Mucosa of descending colon (tissue), 3 donors: ENCODE measurements at regions not wholly inside any gene's neighbourhood (a gene's known extent, or its start where the extent isn't known, plus 50 kb on each side); places are given as distances from the start of the nearest gene placed in this dataset.

ENCODE experiments used
- ATAC-seq: fragments of 200-7000 bp; cut with Tn5 transposase; one replicate; pipeline ENCODE4 v1.9.1; 2020; ENCODE audit warnings: mild to moderate bottlenecking, moderate library complexity
- DNase-seq, 3 donors: peaks; one replicate each; pipeline ENCODE4 v3.0.0-alpha.2; 2020
- H3K36me3 ChIP-seq: fragments of 200-600 bp; one replicate; pipeline ENCODE4 v1.8.0; 2021; ENCODE audit warnings: low read depth, mild to moderate bottlenecking
- H3K4me1 ChIP-seq: fragments of 200-600 bp; one replicate; pipeline ENCODE4 v1.8.0; 2021; ENCODE audit warnings: low read depth, mild to moderate bottlenecking
- H3K4me3 ChIP-seq: fragments of 200-600 bp; one replicate; pipeline ENCODE4 v1.8.0; 2021; ENCODE audit warnings: mild to moderate bottlenecking
- H3K9me3 ChIP-seq: fragments of 200-600 bp; one replicate; pipeline ENCODE4 v1.8.0; 2021; ENCODE audit warnings: mild to moderate bottlenecking
- intact Hi-C, 2 donors: fragments of 100-400 bp; cut with DNase I in 1 of 2; cut with micrococcal nuclease in 1 of 2; formaldehyde crosslinking; loops; one replicate each; pipeline versions ENCODE4 v1.11.0 to v1.11.1; 2022; cut with DNase I, micrococcal nuclease
- TF ChIP-seq, protein P1 (sequence below): fragments of 200-600 bp; IDR thresholded peaks from one replicate; pipeline ENCODE4 v1.8.0; 2022; ENCODE audit warnings: antibody characterized with exemption, mild to moderate bottlenecking
- donor health status: DM: no; HTN: no; CAD: no; lungs with moderate emphysema.
- donor health status: DM: no; HTN: no; CAD: no.
- donor health status: DM: no; HTN: yes; CAD: no.

DNA sequence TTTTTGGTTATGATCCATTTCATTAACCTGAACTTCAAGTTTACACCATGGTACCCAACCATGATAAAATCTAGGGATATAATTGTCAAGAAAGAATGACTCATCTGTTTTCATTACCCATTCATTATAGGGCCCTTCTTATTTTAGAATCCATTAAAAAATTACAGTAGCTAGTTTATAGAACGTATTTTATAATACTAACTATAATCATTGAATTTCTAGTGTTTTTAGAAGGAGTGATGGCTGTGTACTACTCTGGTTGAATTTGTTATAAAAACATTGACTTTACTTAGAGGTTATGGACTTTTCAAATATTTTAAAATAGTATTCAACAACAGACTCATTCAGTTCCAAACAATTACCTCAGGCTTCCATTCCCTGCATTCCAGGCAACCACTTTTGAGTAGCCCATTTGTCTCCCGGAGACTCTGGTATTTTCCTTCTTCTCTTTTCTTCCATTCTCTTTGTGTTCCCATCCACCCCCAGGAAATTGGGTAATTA lies 71.9 kb upstream of the KLF12 start:
- TF ChIP-seq, protein P1, sequence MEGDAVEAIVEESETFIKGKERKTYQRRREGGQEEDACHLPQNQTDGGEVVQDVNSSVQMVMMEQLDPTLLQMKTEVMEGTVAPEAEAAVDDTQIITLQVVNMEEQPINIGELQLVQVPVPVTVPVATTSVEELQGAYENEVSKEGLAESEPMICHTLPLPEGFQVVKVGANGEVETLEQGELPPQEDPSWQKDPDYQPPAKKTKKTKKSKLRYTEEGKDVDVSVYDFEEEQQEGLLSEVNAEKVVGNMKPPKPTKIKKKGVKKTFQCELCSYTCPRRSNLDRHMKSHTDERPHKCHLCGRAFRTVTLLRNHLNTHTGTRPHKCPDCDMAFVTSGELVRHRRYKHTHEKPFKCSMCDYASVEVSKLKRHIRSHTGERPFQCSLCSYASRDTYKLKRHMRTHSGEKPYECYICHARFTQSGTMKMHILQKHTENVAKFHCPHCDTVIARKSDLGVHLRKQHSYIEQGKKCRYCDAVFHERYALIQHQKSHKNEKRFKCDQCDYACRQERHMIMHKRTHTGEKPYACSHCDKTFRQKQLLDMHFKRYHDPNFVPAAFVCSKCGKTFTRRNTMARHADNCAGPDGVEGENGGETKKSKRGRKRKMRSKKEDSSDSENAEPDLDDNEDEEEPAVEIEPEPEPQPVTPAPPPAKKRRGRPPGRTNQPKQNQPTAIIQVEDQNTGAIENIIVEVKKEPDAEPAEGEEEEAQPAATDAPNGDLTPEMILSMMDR: no peak
- Histone ChIP-seq H3K4me1 (no peaks in the 10 kb centered on the region), H3K4me3 (no peak overlapping the region), H3K9me3 (no peaks in the 10 kb centered on the region), H3K36me3 (no peaks in the 10 kb centered on the region)
- intact Hi-C loops: no loop called here
- DNase-seq (no peak), ATAC-seq (no peak)

DNA sequence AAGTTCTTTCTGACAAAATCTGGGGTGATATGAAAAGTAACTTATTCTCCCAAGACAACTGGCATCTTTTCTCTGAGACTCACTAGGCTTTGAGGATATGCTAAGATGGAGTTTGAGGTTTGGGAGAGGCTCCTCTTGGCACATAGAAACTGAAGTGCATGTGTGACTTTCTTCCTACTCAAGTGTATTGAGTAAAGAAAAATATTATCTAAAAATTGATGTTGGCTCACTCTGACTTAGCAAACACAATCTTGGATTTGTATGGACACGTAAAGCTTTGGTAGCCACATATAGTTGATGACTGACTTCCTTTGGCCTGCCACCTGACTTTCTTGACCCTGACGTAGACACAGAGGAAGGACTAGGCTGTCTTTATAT lies 71.1 kb upstream of the KLF12 start:
- no peaks in the 10 kb centered on the region for H3K9me3 ChIP-seq
- H3K4me3 ChIP-seq: no peak overlapping the region
- DNase-seq (no peak), ATAC-seq (no peak)
- no peaks in the 10 kb centered on the region for H3K36me3 ChIP-seq
- TF ChIP-seq, protein P1: no peak
- H3K4me1 ChIP-seq: no peaks in the 10 kb centered on the region
- intact Hi-C loops: no loop called here

DNA sequence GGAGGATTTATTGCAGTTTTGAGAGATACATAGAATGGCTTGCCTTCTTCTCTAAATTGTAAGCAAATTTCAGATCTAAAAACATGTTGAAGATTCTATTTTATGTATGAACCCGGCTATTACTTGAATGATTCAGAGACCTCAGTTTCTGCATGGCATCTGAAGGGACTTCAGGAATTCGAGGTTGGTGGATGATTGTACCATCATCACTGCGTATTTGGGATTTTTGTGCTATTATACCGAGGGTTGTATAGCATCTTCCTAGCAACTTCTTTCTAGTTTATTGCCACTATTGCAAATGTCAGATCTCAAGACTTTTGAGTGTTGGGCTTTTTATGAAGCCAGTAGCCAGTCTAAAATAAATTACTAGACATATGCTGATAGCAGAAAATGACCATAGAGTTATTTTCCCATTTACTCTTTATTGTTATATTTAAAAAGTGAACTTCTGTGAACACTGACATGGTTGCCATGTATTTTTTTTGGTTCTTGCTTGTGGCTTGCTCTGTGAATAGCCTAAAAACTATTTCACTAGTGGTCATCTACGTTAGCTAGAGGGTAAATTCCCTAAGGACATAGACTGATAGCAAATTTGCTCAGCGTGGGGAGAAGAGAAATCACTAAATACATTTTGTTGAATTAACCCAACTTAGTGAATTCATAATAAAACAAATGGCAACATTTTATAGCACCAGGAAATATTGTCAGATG lies 70.6 kb upstream of the KLF12 start:
- intact Hi-C loops: no loop called here
- TF ChIP-seq, protein P1: no peak
- H3K36me3 ChIP-seq: no peaks in the 10 kb centered on the region

DNA sequence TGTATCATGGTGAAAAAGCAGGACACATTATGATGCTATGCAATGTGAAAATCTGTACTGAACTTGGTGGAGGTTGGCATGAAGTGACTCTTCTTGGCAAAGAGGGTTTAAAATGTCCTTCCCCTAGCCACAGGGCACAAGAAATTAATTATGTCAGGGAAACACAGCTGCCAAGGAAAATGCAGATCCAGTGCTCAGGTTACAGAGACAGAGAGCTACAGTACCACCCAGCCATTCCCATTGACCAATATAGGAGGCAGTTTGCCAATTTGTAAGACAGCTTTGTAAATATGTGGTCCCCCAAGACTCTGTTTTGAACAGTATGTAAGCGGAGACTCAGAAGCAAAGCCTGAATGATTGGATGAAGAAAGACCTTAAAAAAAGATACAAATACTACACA lies 69.4 kb upstream of the KLF12 start:
- TF ChIP-seq, protein P1: no peak
- intact Hi-C loops: no loop called here
- H3K9me3 ChIP-seq: no peaks in the 10 kb centered on the region
- DNase-seq (no peak), ATAC-seq (no peak)
- H3K36me3 ChIP-seq: no peaks in the 10 kb centered on the region
- H3K4me1 ChIP-seq: no peaks in the 10 kb centered on the region
- H3K4me3 ChIP-seq: no peak overlapping the region

More for the DNA sequence above, 70.6 kb upstream of the KLF12 start:
- no peak for DNase-seq
- ATAC-seq: no peak
- no peak overlapping the region for H3K4me3 ChIP-seq
- H3K4me1 ChIP-seq: no peaks in the 10 kb centered on the region
- H3K9me3 ChIP-seq: no peaks in the 10 kb centered on the region

DNA sequence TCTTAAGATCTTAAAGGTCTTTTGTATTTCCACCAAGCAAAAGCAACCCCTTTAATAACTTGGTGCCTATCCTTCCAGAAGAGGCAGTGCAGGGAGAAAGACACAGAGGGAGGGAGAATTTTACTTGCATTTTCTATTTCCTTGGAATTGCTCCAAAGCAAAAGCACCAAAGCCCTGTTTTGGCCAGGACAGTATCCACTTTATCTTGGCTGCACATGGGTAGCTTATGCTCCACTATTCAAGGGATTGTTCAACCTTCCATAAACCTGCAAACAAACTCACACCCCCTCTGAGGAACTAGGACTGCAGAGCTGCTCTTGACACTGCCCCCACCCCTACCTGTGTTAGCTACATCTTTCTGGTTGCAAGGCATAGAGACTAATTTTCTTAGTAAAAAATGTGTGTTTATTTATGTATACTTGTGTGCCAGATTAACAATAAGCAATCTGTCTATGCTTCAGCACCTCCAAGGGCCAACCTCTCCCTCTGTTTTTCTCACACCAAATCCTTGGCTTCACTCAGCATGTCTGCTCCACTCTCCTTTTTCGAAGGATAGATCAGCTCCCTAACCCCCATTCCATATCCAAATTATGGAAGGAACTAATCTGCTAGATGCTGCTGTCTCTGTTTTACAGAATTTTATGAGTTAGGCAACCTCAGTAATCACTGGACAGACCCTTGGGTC lies 68.1 kb upstream of the KLF12 start:
- H3K9me3 ChIP-seq: no peaks in the 10 kb centered on the region
- no peaks in the 10 kb centered on the region for H3K36me3 ChIP-seq
- intact Hi-C loops: no loop called here
- no peak for DNase-seq
- ATAC-seq: no peak
- TF ChIP-seq, protein P1: no peak
- no peaks in the 10 kb centered on the region for H3K4me1 ChIP-seq
- H3K4me3 ChIP-seq: no peak overlapping the region
